ENCODE measurements at regions not wholly inside any gene's neighbourhood (a gene's known extent, or its start where the extent isn't known, plus 50 kb on each side); places are given as distances from the start of the nearest gene placed in this dataset.

DNA sequence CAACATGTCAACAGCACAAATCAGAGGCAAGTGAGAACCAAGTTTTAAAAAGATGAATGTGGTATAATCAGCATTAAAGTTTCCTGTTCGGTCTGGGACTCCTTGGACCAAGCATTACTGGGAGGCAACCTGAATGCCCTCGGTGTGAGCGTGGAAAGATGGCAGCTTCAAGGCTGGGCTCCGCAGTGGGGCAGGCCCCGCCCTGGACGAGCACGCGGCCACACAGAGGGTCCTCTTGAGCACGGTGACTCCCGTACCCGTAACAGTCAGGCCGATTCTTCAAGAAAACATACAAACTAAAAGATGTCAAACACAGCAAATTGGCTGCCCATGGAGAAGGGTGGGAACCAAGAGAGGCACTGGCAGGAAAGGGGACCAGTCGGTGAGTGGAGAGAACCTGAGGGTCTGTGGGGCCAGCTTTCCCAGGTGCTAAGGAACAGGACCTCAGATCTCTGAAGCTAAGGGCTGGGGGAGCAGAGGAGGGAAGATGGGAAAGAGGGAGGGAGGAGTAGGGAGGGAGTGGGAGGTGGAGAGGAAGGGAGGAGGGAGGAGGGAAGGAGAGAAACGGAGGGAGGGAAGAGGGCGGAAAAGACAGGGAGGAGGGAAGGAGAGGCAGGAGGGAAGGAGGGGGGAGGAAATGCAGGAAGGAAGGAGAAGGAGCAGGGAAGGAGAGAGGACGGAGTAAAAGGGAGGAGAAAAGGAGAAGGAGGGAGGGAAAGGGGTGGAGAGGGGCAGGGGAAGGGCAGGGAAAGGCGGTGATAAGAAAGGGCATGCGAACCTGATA lies 71.2 kb upstream of the FAM20C start:
- FAIRE-seq (no peak), DNase-seq (ENCODE audit: insufficient read length, low spot score) (no peak)
- TF ChIP-seq, protein P1, sequence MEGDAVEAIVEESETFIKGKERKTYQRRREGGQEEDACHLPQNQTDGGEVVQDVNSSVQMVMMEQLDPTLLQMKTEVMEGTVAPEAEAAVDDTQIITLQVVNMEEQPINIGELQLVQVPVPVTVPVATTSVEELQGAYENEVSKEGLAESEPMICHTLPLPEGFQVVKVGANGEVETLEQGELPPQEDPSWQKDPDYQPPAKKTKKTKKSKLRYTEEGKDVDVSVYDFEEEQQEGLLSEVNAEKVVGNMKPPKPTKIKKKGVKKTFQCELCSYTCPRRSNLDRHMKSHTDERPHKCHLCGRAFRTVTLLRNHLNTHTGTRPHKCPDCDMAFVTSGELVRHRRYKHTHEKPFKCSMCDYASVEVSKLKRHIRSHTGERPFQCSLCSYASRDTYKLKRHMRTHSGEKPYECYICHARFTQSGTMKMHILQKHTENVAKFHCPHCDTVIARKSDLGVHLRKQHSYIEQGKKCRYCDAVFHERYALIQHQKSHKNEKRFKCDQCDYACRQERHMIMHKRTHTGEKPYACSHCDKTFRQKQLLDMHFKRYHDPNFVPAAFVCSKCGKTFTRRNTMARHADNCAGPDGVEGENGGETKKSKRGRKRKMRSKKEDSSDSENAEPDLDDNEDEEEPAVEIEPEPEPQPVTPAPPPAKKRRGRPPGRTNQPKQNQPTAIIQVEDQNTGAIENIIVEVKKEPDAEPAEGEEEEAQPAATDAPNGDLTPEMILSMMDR (IDR thresholded peaks at IDR 0.05; ENCODE audit: insufficient read depth, missing control alignments): no peak

- no peak for DNase-seq (ENCODE audit: insufficient read length, low spot score)
- FAIRE-seq: no peak
- TF ChIP-seq, protein P1 (IDR thresholded peaks at IDR 0.05; ENCODE audit: insufficient read depth, missing control alignments): no peak
Observed at GRCh38 chr7:123237-123636, 69.1 kb upstream of the FAM20C start.

- DNase-seq (ENCODE audit: insufficient read length, low spot score): no peak
- FAIRE-seq: no peak
- TF ChIP-seq, protein P1 (IDR thresholded peaks at IDR 0.05; ENCODE audit: insufficient read depth, missing control alignments): no peak
Observed at GRCh38 chr7:124130-124949, 68.0 kb upstream of the FAM20C start.

- TF ChIP-seq, protein P1 (IDR thresholded peaks at IDR 0.05; ENCODE audit: insufficient read depth, missing control alignments): no peak
- no peak for FAIRE-seq
Observed at GRCh38 chr7:125061-125475, 67.3 kb upstream of the FAM20C start.

DNA sequence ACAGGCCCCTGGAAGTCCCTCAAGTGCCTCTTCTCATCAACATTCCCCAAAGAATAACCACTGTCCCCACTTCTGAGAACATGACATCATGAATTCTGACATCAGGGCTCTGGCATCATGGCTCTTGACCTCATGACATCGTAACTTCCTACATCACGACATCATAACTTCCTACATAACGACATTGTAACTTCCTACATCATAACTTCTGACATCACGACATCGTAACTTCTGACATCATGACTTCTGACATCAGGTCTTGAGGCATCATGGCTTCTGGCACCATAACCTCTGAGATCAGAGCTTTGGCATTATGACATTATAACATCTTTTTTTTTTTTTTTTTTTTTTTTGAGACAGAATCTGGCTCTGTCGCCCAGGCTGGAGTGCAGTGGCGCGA lies 66.7 kb upstream of the FAM20C start:
- FAIRE-seq (no peak), DNase-seq (ENCODE audit: insufficient read length, low spot score) (no peak)
- TF ChIP-seq, protein P1 (IDR thresholded peaks at IDR 0.05; ENCODE audit: insufficient read depth, missing control alignments): no peak

More at GRCh38 chr7:125061-125475, 67.3 kb upstream of the FAM20C start:
- no peak for DNase-seq (ENCODE audit: insufficient read length, low spot score)

DNA sequence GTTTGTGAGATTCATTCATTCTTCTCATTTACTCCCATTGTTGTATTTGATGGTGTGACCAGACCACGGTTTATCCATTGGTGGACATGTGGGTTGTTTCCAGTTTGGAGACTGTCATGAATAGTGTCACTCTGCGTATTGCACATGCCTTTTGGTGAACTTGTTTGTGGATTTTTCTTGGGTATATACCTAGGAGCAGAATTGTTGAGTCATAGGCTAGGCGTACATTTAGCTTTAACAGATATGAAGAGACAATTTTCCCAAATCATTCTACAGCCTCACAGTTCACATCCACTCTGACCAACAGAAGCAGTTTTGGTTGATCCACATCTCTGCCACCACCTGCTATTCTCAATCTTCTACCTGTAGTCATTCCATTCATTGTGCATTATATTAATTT lies 66.0 kb upstream of the FAM20C start:
- no peak for DNase-seq (ENCODE audit: insufficient read length, low spot score)
- TF ChIP-seq, protein P1 (IDR thresholded peaks at IDR 0.05; ENCODE audit: insufficient read depth, missing control alignments): no peak
- FAIRE-seq: no peak
